Endothelial cell of umbilical vein (primary cell): ENCODE measurements at regions not wholly inside any gene's neighbourhood (a gene's known extent, or its start where the extent isn't known, plus 50 kb on each side); places are given as distances from the start of the nearest gene placed in this dataset.

Source experiments
- EZH2 ChIP-seq: IDR thresholded peaks from 2 replicates; pipeline ENCODE4 v1.6.1; 2012; ENCODE audit warnings: borderline replicate concordance, low read depth, mild to moderate bottlenecking, moderate library complexity, low read length, inconsistent platforms; ENCODE audit not compliant: severe bottlenecking
- GATA2 ChIP-seq: IDR thresholded peaks from 2 replicates; pipeline ENCODE4 v1.7.0; 2011; ENCODE audit warnings: low read depth, mild to moderate bottlenecking, moderate library complexity, mixed read lengths, low read length; ENCODE audit not compliant: insufficient read length, insufficient read depth
- JUN ChIP-seq: IDR thresholded peaks from 2 replicates; pipeline ENCODE4 v1.6.1; 2011; ENCODE audit warnings: borderline replicate concordance, low read depth; ENCODE audit not compliant: insufficient read length, insufficient read depth
- POLR2A ChIP-seq: IDR thresholded peaks from 2 replicates; pipeline ENCODE4 v1.6.1; 2012; ENCODE audit warnings: low read depth, mild to moderate bottlenecking, control low read depth, low read length
- POLR2AphosphoS5 ChIP-seq: IDR thresholded peaks from 2 replicates; pipeline ENCODE4 v1.6.1; 2012; ENCODE audit warnings: low read depth, mild to moderate bottlenecking, control low read depth, low read length, moderate library complexity; ENCODE audit not compliant: insufficient read depth
- TF ChIP-seq, protein P1 (sequence below), 2 donors: IDR thresholded peaks; 1 replicate in 1 of 2; 2 replicates in 1 of 2; pipeline ENCODE4 v1.5.1; 2011; ENCODE audit warnings: low read length in 2 of 2, mild to moderate bottlenecking in 2 of 2, moderate library complexity in 2 of 2, control low read depth in 1 of 2, inconsistent platforms in 1 of 2, low read depth in 1 of 2; ENCODE audit not compliant: insufficient read depth in 1 of 2; ENCODE audit errors: extremely low read depth in 1 of 2
- TF ChIP-seq, protein P2 (sequence below): IDR thresholded peaks from 2 replicates; pipeline ENCODE4 v1.6.1; 2011; ENCODE audit not compliant: insufficient read depth, insufficient read length

DNA sequence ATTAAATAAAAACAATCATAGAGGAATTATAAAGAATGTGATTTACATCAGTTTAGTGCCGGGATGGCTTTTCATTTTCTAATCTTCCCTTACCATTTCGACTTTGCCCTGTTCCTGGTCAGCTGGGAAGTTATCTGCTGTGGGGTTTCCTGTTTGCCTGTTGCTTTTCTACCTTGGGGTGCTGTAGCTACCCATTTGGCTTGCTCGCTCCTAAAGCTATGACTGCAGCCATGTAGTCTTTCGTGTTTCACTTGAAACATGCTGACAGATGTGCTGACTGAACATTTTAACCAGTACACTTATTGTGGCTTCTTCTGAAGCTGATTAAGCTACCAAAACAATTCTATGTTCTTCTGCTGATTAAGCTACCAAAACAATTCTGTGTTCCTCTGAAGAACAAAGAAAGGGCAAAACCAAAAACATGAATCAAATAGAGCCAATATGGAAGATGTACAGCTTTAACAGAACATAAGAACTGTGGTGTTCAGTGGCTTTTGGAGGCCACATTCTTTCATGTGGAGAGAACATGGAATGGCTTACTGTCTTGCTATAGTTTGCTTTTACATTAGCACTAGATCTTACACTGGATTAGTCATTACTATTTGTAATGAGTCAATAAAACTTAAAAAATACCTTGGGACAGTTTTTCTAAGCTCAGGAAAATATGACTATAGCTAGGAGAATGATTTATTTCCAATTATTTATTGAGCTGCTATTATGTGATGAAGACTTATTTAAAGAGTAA lies 440.4 kb downstream of the SPRY1 start:
- TF ChIP-seq, protein P1, sequence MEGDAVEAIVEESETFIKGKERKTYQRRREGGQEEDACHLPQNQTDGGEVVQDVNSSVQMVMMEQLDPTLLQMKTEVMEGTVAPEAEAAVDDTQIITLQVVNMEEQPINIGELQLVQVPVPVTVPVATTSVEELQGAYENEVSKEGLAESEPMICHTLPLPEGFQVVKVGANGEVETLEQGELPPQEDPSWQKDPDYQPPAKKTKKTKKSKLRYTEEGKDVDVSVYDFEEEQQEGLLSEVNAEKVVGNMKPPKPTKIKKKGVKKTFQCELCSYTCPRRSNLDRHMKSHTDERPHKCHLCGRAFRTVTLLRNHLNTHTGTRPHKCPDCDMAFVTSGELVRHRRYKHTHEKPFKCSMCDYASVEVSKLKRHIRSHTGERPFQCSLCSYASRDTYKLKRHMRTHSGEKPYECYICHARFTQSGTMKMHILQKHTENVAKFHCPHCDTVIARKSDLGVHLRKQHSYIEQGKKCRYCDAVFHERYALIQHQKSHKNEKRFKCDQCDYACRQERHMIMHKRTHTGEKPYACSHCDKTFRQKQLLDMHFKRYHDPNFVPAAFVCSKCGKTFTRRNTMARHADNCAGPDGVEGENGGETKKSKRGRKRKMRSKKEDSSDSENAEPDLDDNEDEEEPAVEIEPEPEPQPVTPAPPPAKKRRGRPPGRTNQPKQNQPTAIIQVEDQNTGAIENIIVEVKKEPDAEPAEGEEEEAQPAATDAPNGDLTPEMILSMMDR (IDR thresholded peaks at IDR 0.05; ENCODE audit: extremely low read depth in 1 of 2, insufficient read depth in 1 of 2, low read depth in 1 of 2, low read length in 2 of 2): no peak
- TF ChIP-seq, protein P2, sequence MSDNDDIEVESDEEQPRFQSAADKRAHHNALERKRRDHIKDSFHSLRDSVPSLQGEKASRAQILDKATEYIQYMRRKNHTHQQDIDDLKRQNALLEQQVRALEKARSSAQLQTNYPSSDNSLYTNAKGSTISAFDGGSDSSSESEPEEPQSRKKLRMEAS: no peak
- TF ChIP-seq POLR2AphosphoS5 (no peak), POLR2A (no peak), EZH2 (no peak), JUN (no peak), GATA2 (no peak)
